Calu3 (cell line): ENCODE measurements at regions not wholly inside any gene's neighbourhood (a gene's known extent, or its start where the extent isn't known, plus 50 kb on each side); places are given as distances from the start of the nearest gene placed in this dataset.

Experiments used
- BruUV-seq: library from RNA; stranded (reverse); fragments of 400-500 nt; replicated peaks from 2 replicates; lab custom pipeline; 2021; lab: Mats Ljungman, UMichigan
- CTCF ChIA-PET: fragments of 300-600 bp; sonication (Branson Sonifier 250); formaldehyde crosslinking; loops from one replicate; lab custom pipeline; 2022; ENCODE audit warnings: antibody characterized with exemption; lab: Charles Lee
- DNase-seq: peaks from one replicate; pipeline ENCODE4 v3.0.0; 2022
- H3K27ac Mint-ChIP-seq: one replicate; pipeline ENCODE4 v1.8.0; 2022; ENCODE audit warnings: mixed read lengths; ENCODE audit not compliant: unreplicated experiment
- H3K27me3 Mint-ChIP-seq: one replicate; pipeline ENCODE4 v1.8.0; 2022; ENCODE audit warnings: mixed read lengths; ENCODE audit not compliant: unreplicated experiment
- H3K36me3 Mint-ChIP-seq: one replicate; pipeline ENCODE4 v1.8.0; 2022; ENCODE audit warnings: mild to moderate bottlenecking, moderate library complexity, mixed read lengths; ENCODE audit not compliant: insufficient read depth, unreplicated experiment
- H3K4me1 Mint-ChIP-seq: one replicate; pipeline ENCODE4 v1.8.0; 2022; ENCODE audit warnings: mild to moderate bottlenecking, low read depth, mixed read lengths; ENCODE audit not compliant: unreplicated experiment
- H3K4me3 Mint-ChIP-seq: one replicate; pipeline ENCODE4 v1.8.0; 2022; ENCODE audit warnings: mild to moderate bottlenecking, low read depth, moderate library complexity, mixed read lengths; ENCODE audit not compliant: unreplicated experiment
- H3K9me3 Mint-ChIP-seq: one replicate; pipeline ENCODE4 v1.8.0; 2022; ENCODE audit warnings: low read depth, mixed read lengths; ENCODE audit not compliant: unreplicated experiment
- intact Hi-C: fragments of 100-400 bp; cut with micrococcal nuclease; formaldehyde crosslinking; loops from one replicate; pipeline ENCODE4 v1.10.0; 2022; ENCODE audit not compliant: unreplicated experiment
- TF ChIP-seq, protein P1 (sequence below): fragments of 200-600 bp; IDR thresholded peaks from one replicate; pipeline ENCODE4 v1.8.0; 2022; ENCODE audit warnings: antibody characterized with exemption; ENCODE audit not compliant: unreplicated experiment

GRCh38 chr12:58291106-58291505, 349.7 kb downstream of the ATP23 start:
- CTCF ChIA-PET: interaction anchor here (0.6 kb wide), 1 partner anchor 21 kb away, joined by 4 read pairs; no protein-coding TSS in a partner anchor
- Mint-ChIP-seq H3K9me3 (peaks cover 6% of the 10 kb centered on the region), H3K4me3 (no peak overlapping the region), H3K27me3 (no peaks in the 10 kb centered on the region), H3K36me3 (no peaks in the 10 kb centered on the region), H3K4me1 (no peaks in the 10 kb centered on the region), H3K27ac (no peak overlapping the region)
- DNase-seq: no peak
- BruUV-seq: no TSS peak
- intact Hi-C loops: no loop called here
- TF ChIP-seq, protein P1, sequence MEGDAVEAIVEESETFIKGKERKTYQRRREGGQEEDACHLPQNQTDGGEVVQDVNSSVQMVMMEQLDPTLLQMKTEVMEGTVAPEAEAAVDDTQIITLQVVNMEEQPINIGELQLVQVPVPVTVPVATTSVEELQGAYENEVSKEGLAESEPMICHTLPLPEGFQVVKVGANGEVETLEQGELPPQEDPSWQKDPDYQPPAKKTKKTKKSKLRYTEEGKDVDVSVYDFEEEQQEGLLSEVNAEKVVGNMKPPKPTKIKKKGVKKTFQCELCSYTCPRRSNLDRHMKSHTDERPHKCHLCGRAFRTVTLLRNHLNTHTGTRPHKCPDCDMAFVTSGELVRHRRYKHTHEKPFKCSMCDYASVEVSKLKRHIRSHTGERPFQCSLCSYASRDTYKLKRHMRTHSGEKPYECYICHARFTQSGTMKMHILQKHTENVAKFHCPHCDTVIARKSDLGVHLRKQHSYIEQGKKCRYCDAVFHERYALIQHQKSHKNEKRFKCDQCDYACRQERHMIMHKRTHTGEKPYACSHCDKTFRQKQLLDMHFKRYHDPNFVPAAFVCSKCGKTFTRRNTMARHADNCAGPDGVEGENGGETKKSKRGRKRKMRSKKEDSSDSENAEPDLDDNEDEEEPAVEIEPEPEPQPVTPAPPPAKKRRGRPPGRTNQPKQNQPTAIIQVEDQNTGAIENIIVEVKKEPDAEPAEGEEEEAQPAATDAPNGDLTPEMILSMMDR: no peak

DNA sequence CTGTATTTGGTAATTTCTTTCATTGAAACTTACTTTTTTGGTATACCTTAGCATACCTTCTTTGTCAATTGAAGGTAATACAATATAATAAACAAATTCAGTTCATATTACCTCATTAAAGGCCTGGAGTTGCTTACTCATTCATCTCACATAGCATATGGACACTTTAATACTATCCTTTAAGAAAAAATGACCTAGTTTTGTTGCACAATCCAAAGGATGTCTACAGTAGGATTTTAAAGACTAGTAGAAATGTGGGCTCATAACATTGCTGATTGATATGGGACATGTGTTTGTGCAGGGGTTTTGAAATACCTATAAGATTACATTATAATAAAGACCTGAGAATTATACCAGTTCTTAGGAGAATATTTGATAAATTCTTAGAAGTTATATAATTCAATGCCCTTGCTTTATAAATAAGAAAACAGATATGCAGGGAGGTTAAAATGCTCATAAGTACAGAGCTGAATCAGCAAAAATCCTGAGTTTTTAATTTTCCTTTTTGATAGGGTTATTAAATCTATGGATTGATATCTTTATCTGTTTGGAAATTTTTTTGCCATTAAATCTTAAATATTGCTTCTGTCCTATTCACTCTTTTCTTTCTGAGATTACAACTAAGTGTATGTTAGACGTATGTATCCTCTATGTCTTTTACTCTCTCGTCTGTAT, 352.1 kb downstream of the ATP23 start:
- Mint-ChIP-seq H3K9me3 (peaks cover 6% of the 10 kb centered on the region), H3K36me3 (no peaks in the 10 kb centered on the region), H3K27me3 (no peaks in the 10 kb centered on the region), H3K4me3 (no peak overlapping the region), H3K4me1 (no peaks in the 10 kb centered on the region), H3K27ac (no peak overlapping the region)
- TF ChIP-seq, protein P1: no peak
- CTCF ChIA-PET: no interaction called here
- no TSS peak for BruUV-seq
- DNase-seq: no peak
- intact Hi-C loops: no loop called here

DNA sequence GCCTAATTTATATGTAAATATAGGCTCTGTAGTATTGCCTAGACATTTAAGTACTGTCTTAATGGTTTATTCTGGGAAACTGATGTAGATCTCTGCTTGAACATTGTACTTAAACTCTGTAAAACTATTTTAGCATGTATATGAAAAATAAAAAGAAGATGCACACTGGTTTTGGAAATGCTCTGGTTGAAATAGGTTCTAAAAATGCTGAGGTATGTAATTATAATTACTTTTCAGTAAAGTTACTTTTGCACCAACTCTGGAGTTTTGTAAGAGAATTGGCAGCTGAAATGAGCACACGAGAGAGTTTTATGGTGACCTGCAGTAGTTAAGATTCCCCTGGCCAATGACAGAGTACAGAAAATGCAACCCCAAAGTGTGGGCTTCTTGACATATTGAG, 353.9 kb downstream of the ATP23 start:
- TF ChIP-seq, protein P1: no peak
- no peaks in the 10 kb centered on the region for H3K27me3 Mint-ChIP-seq
- H3K4me3 Mint-ChIP-seq: no peak overlapping the region
- no peak overlapping the region for H3K27ac Mint-ChIP-seq
- no peak for DNase-seq
- H3K36me3 Mint-ChIP-seq: no peaks in the 10 kb centered on the region
- H3K9me3 Mint-ChIP-seq: no peaks in the 10 kb centered on the region
- CTCF ChIA-PET: no interaction called here
- BruUV-seq: no TSS peak
- no peaks in the 10 kb centered on the region for H3K4me1 Mint-ChIP-seq
- intact Hi-C loops: no loop called here

DNA sequence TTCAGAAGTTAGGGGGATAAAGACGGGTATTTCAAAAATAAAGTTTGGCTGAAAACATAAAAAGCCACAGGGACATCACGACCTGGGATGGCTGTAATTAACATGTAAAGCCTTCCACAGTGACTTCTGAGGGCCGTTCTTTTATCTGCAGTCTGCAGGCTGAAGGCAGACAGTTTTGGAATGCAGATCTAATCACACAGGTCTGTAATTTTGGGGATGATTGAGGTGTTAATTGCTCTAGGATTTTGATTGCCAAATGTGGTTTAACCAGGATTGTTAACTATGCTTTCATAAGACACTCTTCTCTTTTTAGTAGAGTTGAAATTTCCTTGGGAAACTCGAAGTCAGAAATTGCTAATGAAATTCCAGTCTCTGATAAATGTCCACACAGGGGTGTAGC, 355.5 kb downstream of the ATP23 start:
- no peak for DNase-seq
- H3K9me3 Mint-ChIP-seq: no peaks in the 10 kb centered on the region
- H3K4me1 Mint-ChIP-seq: peaks cover 5% of the 10 kb centered on the region
- H3K27me3 Mint-ChIP-seq: no peaks in the 10 kb centered on the region
- no peak overlapping the region for H3K27ac Mint-ChIP-seq
- no peaks in the 10 kb centered on the region for H3K36me3 Mint-ChIP-seq
- BruUV-seq: no TSS peak
- TF ChIP-seq, protein P1: no peak
- CTCF ChIA-PET: no interaction called here
- intact Hi-C loops: no loop called here
- H3K4me3 Mint-ChIP-seq: no peak overlapping the region
